IMR-90 (cell line): ENCODE measurements at regions not wholly inside any gene's neighbourhood (a gene's known extent, or its start where the extent isn't known, plus 50 kb on each side); places are given as distances from the start of the nearest gene placed in this dataset.

Source experiments
- ATAC-seq: fragments of 200-7000 bp; cut with Tn5 transposase; 2 replicates; pipeline ENCODE4 v1.9.1; 2020; ENCODE audit warnings: low read depth, mild to moderate bottlenecking, moderate library complexity
- BruUV-seq: library from RNA; stranded (reverse); fragments of 400-500 nt; replicated peaks from 2 replicates; lab custom pipeline; 2021; lab: Mats Ljungman, UMichigan
- CTCF ChIA-PET: fragments of 300-600 bp; formaldehyde crosslinking; extraction: SDS; loops from one replicate; lab custom pipeline; 2021; ENCODE audit warnings: antibody characterized with exemption; lab: Yijun Ruan, JAX
- POLR2A ChIA-PET: fragments of 300-600 bp; sonication (Branson Sonifier 250); formaldehyde crosslinking; loops from one replicate; lab custom pipeline; 2022; ENCODE audit warnings: antibody characterized with exemption; ENCODE audit not compliant: unreplicated experiment; lab: Charles Lee
- DNase-seq: peaks from one replicate; pipeline ENCODE4 v3.0.0; 2013
- H2AFZ ChIP-seq: replicated peaks from 2 replicates; pipeline ENCODE3; 2013; ENCODE audit warnings: low read length, mild to moderate bottlenecking; ENCODE audit not compliant: poor library complexity
- H2AK5ac ChIP-seq: 2 replicates; pipeline ENCODE4 v1.6.1; 2013; ENCODE audit warnings: low read depth, low read length, inconsistent platforms
- H2AK9ac ChIP-seq: replicated peaks from 2 replicates; pipeline ENCODE3; 2013; ENCODE audit warnings: mild to moderate bottlenecking, low read depth, low read length, moderate library complexity; ENCODE audit not compliant: poor library complexity
- H2BK120ac ChIP-seq: 2 replicates; pipeline ENCODE4 v1.6.1; 2013; ENCODE audit warnings: low read depth, low read length, inconsistent platforms
- H2BK15ac ChIP-seq: 3 replicates; pipeline ENCODE4 v1.6.1; 2013; ENCODE audit warnings: low read depth, low read length, inconsistent platforms
- H2BK20ac ChIP-seq: 2 replicates; pipeline ENCODE4 v1.6.1; 2013; ENCODE audit warnings: low read depth, mild to moderate bottlenecking, inconsistent platforms, low read length, moderate library complexity
- H2BK5ac ChIP-seq: 2 replicates; pipeline ENCODE4 v1.6.1; 2013; ENCODE audit warnings: mild to moderate bottlenecking, low read depth, low read length, inconsistent platforms; ENCODE audit not compliant: poor library complexity, severe bottlenecking
- H3K14ac ChIP-seq: replicated peaks from 2 replicates; pipeline ENCODE4 v1.6.1; 2013; ENCODE audit warnings: low read depth, low read length, inconsistent platforms
- H3K18ac ChIP-seq: 2 replicates; pipeline ENCODE4 v1.6.1; 2013; ENCODE audit warnings: low read depth, low read length, control low read depth
- H3K23ac ChIP-seq: 2 replicates; pipeline ENCODE4 v1.6.1; 2013; ENCODE audit warnings: low read depth, low read length, inconsistent platforms
- H3K27ac ChIP-seq: 2 replicates; pipeline ENCODE4 v1.5.1; 2013; ENCODE audit warnings: mild to moderate bottlenecking, control low read depth, low read length; ENCODE audit not compliant: insufficient read depth
- H3K27me3 ChIP-seq: 2 replicates; pipeline ENCODE4 v1.6.1; 2013; ENCODE audit warnings: low read length; ENCODE audit not compliant: control insufficient read depth, insufficient read depth
- H3K36me3 ChIP-seq: 2 replicates; pipeline ENCODE4 v1.6.1; 2013; ENCODE audit warnings: low read length, mixed read lengths; ENCODE audit not compliant: control insufficient read depth, insufficient read depth
- H3K4ac ChIP-seq: 2 replicates; pipeline ENCODE4 v1.6.1; 2013; ENCODE audit warnings: low read depth, low read length, inconsistent platforms
- H3K4me1 ChIP-seq: 2 replicates; pipeline ENCODE4 v1.6.1; 2013; ENCODE audit warnings: low read length, mixed read lengths; ENCODE audit not compliant: control insufficient read depth, insufficient read depth
- H3K4me2 ChIP-seq: 2 replicates; pipeline ENCODE4 v1.6.1; 2013; ENCODE audit warnings: low read depth, mild to moderate bottlenecking, control low read depth, low read length, moderate library complexity
- H3K4me3 ChIP-seq: 2 replicates; pipeline ENCODE4 v1.5.1; 2013; ENCODE audit warnings: low read depth, mild to moderate bottlenecking, control low read depth, low read length, moderate library complexity; ENCODE audit not compliant: insufficient read depth
- H3K56ac ChIP-seq: 2 replicates; pipeline ENCODE4 v1.6.1; 2013; ENCODE audit warnings: low read length, inconsistent platforms; ENCODE audit not compliant: insufficient read depth; ENCODE audit errors: extremely low read depth
- H3K79me1 ChIP-seq, 2 experiments: 2 replicates each; pipeline ENCODE4 v1.6.1; 2013; ENCODE audit warnings: low read length in 2 of 2, inconsistent platforms in 1 of 2, low read depth in 1 of 2
- H3K9ac ChIP-seq: 2 replicates; pipeline ENCODE4 v1.6.1; 2013; ENCODE audit warnings: low read depth, low read length, control low read depth
- H3K9me1 ChIP-seq: 2 replicates; pipeline ENCODE4 v1.6.1; 2013; ENCODE audit warnings: low read length, inconsistent platforms; ENCODE audit not compliant: insufficient read depth
- H3K9me3 ChIP-seq: 2 replicates; pipeline ENCODE4 v1.6.1; 2013; ENCODE audit warnings: low read length; ENCODE audit not compliant: control insufficient read depth, insufficient read depth
- H4K20me1 ChIP-seq: 2 replicates; pipeline ENCODE4 v1.6.1; 2013; ENCODE audit warnings: low read length, inconsistent platforms; ENCODE audit not compliant: insufficient read depth
- H4K5ac ChIP-seq: 2 replicates; pipeline ENCODE4 v1.6.1; 2013; ENCODE audit warnings: mild to moderate bottlenecking, low read depth, low read length, control low read depth
- H4K8ac ChIP-seq, 2 experiments: 2 replicates each; pipeline ENCODE4 v1.6.1; 2013; ENCODE audit warnings: low read depth in 2 of 2, low read length in 2 of 2, control low read depth in 1 of 2, inconsistent platforms in 1 of 2
- H4K91ac ChIP-seq: 2 replicates; pipeline ENCODE4 v1.6.1; 2013; ENCODE audit warnings: low read depth, low read length, inconsistent platforms; ENCODE audit not compliant: insufficient read depth
- CEBPB ChIP-seq: IDR thresholded peaks from 2 replicates; pipeline ENCODE4 v1.6.1; 2012; ENCODE audit warnings: low read depth, low read length, improper control_type of control experiment
- CHD1 ChIP-seq: IDR thresholded peaks from 2 replicates; pipeline ENCODE4 v1.6.1; 2012; ENCODE audit warnings: low read depth, low read length, improper control_type of control experiment
- MAFK ChIP-seq: IDR thresholded peaks from 2 replicates; pipeline ENCODE4 v1.6.1; 2012; ENCODE audit warnings: low read depth, low read length, improper control_type of control experiment
- NFE2L2 ChIP-seq: fragments of 150-350 bp; IDR thresholded peaks from 2 replicates; pipeline ENCODE4 v1.6.1; 2016; ENCODE audit warnings: low read depth, mild to moderate bottlenecking, low read length
- RAD21 ChIP-seq: IDR thresholded peaks from 2 replicates; pipeline ENCODE4 v1.6.1; 2012; ENCODE audit warnings: low read length, improper control_type of control experiment
- RFX5 ChIP-seq: IDR thresholded peaks from 2 replicates; pipeline ENCODE4 v1.8.0; 2012; ENCODE audit warnings: low read depth, mild to moderate bottlenecking, low read length, moderate library complexity
- SMC3 ChIP-seq: fragments of 150-350 bp; IDR thresholded peaks from 2 replicates; pipeline ENCODE4 v1.6.1; 2016; ENCODE audit warnings: low read depth, mild to moderate bottlenecking, antibody characterized with exemption, low read length, moderate library complexity
- WGBS, 2 experiments: methylation state at CpG; one replicate each; pipeline versions ENCODE4 v1.1.5 to v1.1.7; 2013; ENCODE audit warnings: missing lambda C conversion rate in 2 of 2; ENCODE audit not compliant: insufficient read length in 1 of 2; ENCODE audit errors: extremely low coverage in 2 of 2; 5-methylcytosine and 5-hydroxymethylcytosine counted together
- dilution Hi-C: fragments of 300-500 bp; cut with HindIII; formaldehyde crosslinking; loops from one replicate; pipeline ENCODE4 v1.14.3; 2018; ENCODE audit warnings: low sequenced_read_pairs; ENCODE audit not compliant: unreplicated experiment
- in situ Hi-C: fragments of 300-500 bp; cut with MboI; formaldehyde crosslinking; loops from 3 replicates; pipeline ENCODE4 v1.14.3; 2019; ENCODE audit warnings: low sequenced_read_pairs, inconsistent platforms, mixed read lengths
- intact Hi-C: fragments of 100-400 bp; cut with micrococcal nuclease; formaldehyde crosslinking; loops from 2 replicates; pipeline ENCODE4 v1.10.0; 2022
- TF ChIP-seq, protein P1 (sequence below): fragments of 150-350 bp; IDR thresholded peaks from 2 replicates; pipeline ENCODE4 v1.6.1; 2016; ENCODE audit warnings: low read depth, mild to moderate bottlenecking, low read length, moderate library complexity, borderline replicate concordance

DNA sequence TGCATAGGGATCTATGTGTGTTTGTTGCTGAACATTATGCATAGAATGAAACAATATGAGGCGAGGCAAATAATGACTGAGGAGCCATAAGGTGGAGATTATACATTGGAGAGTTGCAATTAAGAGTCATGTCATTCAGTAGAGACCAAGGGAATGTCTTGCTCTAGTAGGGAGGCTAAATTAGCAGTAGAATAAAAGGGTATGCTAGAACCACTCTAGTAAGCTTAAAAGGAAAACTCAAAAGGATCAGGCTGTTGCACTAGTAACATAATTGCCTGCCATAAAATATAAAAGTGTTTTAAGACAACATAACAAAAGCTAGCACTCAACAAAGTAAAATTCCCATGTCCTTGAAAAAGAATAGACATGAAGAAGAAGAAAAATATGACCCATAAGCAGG lies 586.2 kb upstream of the DIAPH2 start:
- Histone ChIP-seq H3K9me3 (no peaks in the 10 kb centered on the region), H4K20me1 (no peaks in the 10 kb centered on the region), H3K4me3 (no peak overlapping the region), H2AK5ac (no peak overlapping the region), H2BK15ac (no peak overlapping the region), H3K4me2 (no peak overlapping the region), H4K91ac (no peak overlapping the region), H3K79me1 (no peaks in the 10 kb centered on the region), H3K9ac (no peak overlapping the region), H3K4ac (no peak overlapping the region), H2BK20ac (no peak overlapping the region), H4K8ac (no peak overlapping the region), H2AFZ (no peak overlapping the region), H3K14ac (no peak overlapping the region), H3K18ac (no peak overlapping the region), H4K5ac (no peak overlapping the region), H2BK5ac (no peak overlapping the region), H3K27ac (no peak overlapping the region), H3K36me3 (no peaks in the 10 kb centered on the region), H3K9me1 (no peaks in the 10 kb centered on the region), H3K23ac (no peak overlapping the region), H2BK120ac (no peak overlapping the region), H3K56ac (no peak overlapping the region), H2AK9ac (no peak overlapping the region), H3K4me1 (no peaks in the 10 kb centered on the region), H3K27me3 (no peaks in the 10 kb centered on the region)
- in situ Hi-C loops = no loop called here
- no peak for DNase-seq
- CTCF ChIA-PET = interaction anchor here (0.6 kb wide), 1 partner anchor 1614 kb away, joined by 3 read pairs; no protein-coding TSS in a partner anchor
- dilution Hi-C loops = no loop called here
- POLR2A ChIA-PET = no interaction called here
- TF ChIP-seq NFE2L2 (no peak), CHD1 (no peak), SMC3 (no peak), CEBPB (no peak), RAD21 (no peak), MAFK (no peak), RFX5 (no peak)
- TF ChIP-seq, protein P1, sequence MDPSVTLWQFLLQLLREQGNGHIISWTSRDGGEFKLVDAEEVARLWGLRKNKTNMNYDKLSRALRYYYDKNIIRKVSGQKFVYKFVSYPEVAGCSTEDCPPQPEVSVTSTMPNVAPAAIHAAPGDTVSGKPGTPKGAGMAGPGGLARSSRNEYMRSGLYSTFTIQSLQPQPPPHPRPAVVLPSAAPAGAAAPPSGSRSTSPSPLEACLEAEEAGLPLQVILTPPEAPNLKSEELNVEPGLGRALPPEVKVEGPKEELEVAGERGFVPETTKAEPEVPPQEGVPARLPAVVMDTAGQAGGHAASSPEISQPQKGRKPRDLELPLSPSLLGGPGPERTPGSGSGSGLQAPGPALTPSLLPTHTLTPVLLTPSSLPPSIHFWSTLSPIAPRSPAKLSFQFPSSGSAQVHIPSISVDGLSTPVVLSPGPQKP = no peak
- intact Hi-C loops = no loop called here
- no peak for ATAC-seq
- 17% methylated on average over 1 of the region's 1 CpG; no CpG with 5 or more reads in 1 of the 2 experiments for WGBS, 2 experiments
- no TSS peak for BruUV-seq
